ENCODE measurements at regions not wholly inside any gene's neighbourhood (a gene's known extent, or its start where the extent isn't known, plus 50 kb on each side); places are given as distances from the start of the nearest gene placed in this dataset.
A peak's percentile ranks its signal among the peaks of the same experiment; 100 is the strongest.

DNA sequence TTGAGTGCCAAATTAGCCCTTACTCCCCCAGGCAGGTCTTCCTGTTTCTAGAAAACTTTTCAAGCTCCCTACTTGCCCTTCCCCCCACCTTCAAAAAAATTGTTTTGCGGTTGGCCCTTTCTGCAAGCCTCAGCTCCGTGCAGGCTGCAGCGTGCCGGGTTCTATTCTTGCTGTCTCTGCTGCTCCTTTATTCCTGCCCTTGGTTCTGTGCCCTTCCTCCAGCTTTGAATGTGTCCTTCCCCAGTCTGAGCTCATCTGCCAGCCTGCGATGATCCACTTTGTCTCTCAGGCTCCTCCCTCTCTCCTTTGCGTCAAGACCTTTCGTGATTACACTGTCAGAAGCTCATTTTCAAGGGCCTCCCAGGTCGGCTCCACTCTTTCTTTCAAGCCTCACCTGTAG lies 98.6 kb downstream of the IRF2BPL start:
- H3K9me3 Mint-ChIP-seq (ENCODE audit: low read depth) = no peaks in the 10 kb centered on the region
- TF ChIP-seq, protein P1, sequence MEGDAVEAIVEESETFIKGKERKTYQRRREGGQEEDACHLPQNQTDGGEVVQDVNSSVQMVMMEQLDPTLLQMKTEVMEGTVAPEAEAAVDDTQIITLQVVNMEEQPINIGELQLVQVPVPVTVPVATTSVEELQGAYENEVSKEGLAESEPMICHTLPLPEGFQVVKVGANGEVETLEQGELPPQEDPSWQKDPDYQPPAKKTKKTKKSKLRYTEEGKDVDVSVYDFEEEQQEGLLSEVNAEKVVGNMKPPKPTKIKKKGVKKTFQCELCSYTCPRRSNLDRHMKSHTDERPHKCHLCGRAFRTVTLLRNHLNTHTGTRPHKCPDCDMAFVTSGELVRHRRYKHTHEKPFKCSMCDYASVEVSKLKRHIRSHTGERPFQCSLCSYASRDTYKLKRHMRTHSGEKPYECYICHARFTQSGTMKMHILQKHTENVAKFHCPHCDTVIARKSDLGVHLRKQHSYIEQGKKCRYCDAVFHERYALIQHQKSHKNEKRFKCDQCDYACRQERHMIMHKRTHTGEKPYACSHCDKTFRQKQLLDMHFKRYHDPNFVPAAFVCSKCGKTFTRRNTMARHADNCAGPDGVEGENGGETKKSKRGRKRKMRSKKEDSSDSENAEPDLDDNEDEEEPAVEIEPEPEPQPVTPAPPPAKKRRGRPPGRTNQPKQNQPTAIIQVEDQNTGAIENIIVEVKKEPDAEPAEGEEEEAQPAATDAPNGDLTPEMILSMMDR (IDR thresholded peaks at IDR 0.05; ENCODE audit: unreplicated experiment) = no peak
- no peaks in the 10 kb centered on the region for H3K36me3 Mint-ChIP-seq (ENCODE audit: insufficient read depth)
- peaks cover 13% of the 10 kb centered on the region for H3K27me3 Mint-ChIP-seq
- no peak overlapping the region for H3K27ac Mint-ChIP-seq
- no peak for DNase-seq (ENCODE audit: low spot score, unreplicated experiment)
- no peak overlapping the region for H3K4me3 Mint-ChIP-seq (ENCODE audit: low read depth)
- H3K4me1 Mint-ChIP-seq (ENCODE audit: low read depth) = peaks cover 6% of the 10 kb centered on the region

DNA sequence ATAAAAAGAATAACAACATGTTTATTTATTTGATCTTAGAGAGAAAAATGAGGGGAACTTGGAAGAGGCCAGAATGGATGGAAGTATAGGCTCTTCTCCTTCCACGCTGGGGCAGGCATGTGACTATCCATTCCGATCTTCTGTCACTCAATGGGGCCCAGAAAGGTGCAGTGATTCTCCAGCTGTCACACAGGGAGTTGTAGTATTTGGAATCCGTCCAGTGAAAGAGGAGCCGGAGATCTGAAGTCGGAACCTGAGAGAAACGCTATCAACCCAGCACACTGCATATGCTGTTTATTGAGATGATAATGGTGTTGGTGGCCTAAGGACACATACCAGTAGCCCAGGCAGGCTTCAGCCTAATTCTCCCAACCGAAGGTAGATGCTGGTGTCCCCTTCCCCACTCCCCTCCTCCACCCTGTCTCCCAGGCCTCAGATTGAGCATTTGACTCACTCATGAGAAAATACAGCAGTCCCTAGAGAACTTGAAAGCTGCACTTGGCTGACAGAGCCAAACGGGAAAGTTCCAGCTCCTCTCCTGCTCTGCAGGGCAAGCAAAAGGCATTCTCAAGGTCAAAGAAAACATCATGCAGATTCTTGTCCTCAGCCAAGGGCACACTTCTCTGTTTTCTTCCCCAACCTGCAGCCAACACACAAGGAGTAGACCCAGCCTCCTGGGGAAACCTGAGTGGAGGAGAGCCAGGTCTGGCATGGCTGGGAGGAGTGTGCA lies 100.4 kb downstream of the IRF2BPL start:
- Mint-ChIP-seq H3K4me3 (ENCODE audit: low read depth) (no peak overlapping the region), H3K4me1 (ENCODE audit: low read depth) (peaks cover 16% of the 10 kb centered on the region), H3K27ac (no peak overlapping the region), H3K36me3 (ENCODE audit: insufficient read depth) (no peaks in the 10 kb centered on the region), H3K27me3 (peaks cover 10% of the 10 kb centered on the region), H3K9me3 (ENCODE audit: low read depth) (no peaks in the 10 kb centered on the region)
- no peak for DNase-seq (ENCODE audit: low spot score, unreplicated experiment)
- TF ChIP-seq, protein P1 (IDR thresholded peaks at IDR 0.05; ENCODE audit: unreplicated experiment) = no peak

DNA sequence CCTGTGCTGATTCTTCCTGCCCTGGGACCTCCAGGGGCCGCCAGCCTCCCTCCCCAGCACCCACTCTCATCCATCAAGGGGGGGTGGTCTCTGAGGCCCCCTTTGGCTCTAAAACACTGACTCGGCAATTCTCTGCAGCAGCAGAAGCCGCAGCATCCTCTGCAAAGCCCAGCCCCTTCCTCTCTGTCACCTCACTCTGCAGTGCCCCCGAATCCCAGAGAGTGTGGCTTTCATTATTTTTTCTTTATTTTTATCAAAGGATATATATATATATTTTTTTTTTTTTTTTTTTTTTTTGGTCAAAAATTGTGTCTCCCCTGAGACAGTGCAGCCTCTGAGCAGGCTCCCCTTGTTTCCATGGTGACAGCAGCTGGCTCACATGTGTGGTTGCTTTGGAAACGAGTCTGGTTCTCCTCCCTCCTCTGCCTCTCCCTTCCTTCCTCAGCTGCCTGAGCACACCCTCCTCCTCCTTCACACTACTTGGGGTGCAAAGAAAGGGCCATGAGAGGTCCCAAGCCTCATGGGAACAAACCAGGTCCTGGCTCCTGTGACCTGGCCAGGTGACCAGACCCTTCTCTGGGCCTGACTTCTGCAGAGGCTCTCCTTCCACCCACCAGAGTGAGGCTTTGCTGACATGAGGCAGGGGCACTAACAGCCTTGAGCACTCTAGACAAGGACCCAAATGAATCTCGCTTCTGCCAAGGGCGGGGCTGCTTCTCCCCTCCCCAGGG lies 100.5 kb downstream of the LRRC74A start:
- H3K27ac Mint-ChIP-seq = no peak overlapping the region
- no peaks in the 10 kb centered on the region for H3K36me3 Mint-ChIP-seq (ENCODE audit: insufficient read depth)
- no peak for DNase-seq (ENCODE audit: low spot score, unreplicated experiment)
- no peaks in the 10 kb centered on the region for H3K9me3 Mint-ChIP-seq (ENCODE audit: low read depth)
- peaks cover 22% of the 10 kb centered on the region for H3K4me1 Mint-ChIP-seq (ENCODE audit: low read depth)
- peaks cover 4% of the 10 kb centered on the region for H3K27me3 Mint-ChIP-seq
- TF ChIP-seq, protein P1 (IDR thresholded peaks at IDR 0.05; ENCODE audit: unreplicated experiment) = no peak
- H3K4me3 Mint-ChIP-seq (ENCODE audit: low read depth) = no peak overlapping the region

DNA sequence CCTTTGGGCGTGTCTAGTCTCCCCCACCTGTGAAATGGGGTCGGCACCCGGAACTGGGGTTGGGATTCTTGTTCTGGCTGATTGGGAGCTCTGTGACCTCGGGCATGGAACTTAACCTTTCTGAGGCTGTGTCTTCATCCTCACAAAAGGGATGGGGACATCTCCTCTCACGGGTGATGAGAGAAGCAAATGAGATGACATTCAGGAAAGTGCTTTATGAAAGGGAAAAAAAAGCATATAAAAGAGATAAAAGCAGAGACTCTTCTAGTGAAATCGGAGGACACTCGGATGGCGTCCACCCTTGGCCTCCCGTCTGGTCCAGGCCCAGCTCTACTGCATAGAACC lies 98.9 kb downstream of the LRRC74A start:
- peaks cover 2% of the 10 kb centered on the region for H3K27me3 Mint-ChIP-seq
- no peak for DNase-seq (ENCODE audit: low spot score, unreplicated experiment)
- H3K27ac Mint-ChIP-seq = peak overlapping the region; percentile 76
- no peak overlapping the region for H3K4me3 Mint-ChIP-seq (ENCODE audit: low read depth)
- H3K36me3 Mint-ChIP-seq (ENCODE audit: insufficient read depth) = no peaks in the 10 kb centered on the region
- TF ChIP-seq, protein P1 (IDR thresholded peaks at IDR 0.05; ENCODE audit: unreplicated experiment) = no peak
- no peaks in the 10 kb centered on the region for H3K9me3 Mint-ChIP-seq (ENCODE audit: low read depth)
- peaks cover 30% of the 10 kb centered on the region for H3K4me1 Mint-ChIP-seq (ENCODE audit: low read depth)

DNA sequence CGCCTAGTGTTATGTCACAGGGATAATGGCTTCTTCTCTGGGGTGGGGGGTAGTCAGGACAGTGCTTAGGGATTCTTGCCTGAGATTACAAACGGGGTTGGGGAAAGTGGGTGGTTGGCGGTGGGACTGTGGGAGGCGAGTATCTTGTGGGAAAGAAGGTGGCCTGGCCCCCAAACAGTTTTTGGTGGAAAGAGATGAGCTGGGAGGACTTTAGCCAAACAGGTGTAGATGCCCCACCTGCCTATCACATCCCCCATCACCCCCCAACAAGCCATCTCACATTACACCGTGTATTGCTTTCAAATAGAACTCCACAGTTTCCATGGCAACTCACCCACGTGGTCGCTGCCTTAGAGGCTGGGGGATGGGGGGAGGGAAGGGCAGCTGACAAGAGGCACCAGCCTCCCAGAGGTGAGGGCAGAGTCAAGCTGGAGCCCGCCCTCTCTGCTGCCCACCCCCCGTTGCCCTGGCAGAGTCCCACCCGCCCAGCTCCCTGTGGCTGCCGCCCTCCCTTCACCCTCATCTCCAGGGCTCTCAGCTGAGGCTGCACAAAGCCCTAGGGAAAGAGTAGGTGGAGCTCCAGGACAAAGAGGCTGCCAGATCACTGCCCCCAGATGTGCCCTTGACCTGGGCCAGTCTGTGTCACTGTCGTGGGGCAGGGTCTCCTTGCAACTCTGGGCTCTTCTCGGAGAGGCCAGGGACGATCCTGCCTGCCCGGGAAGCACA lies 98.3 kb downstream of the LRRC74A start:
- Mint-ChIP-seq H3K9me3 (ENCODE audit: low read depth) (no peaks in the 10 kb centered on the region), H3K27me3 (no peaks in the 10 kb centered on the region), H3K4me3 (ENCODE audit: low read depth) (peak overlapping the region; percentile 41), H3K27ac (peak overlapping the region; percentile 89), H3K36me3 (ENCODE audit: insufficient read depth) (no peaks in the 10 kb centered on the region), H3K4me1 (ENCODE audit: low read depth) (peaks cover 33% of the 10 kb centered on the region)
- peak; percentile 40 for DNase-seq (ENCODE audit: low spot score, unreplicated experiment)
- TF ChIP-seq, protein P1 (IDR thresholded peaks at IDR 0.05; ENCODE audit: unreplicated experiment) = no peak

Data from progenitor cell of endocrine pancreas (in vitro differentiated cells).